ENCODE measurements at regions not wholly inside any gene's neighbourhood (a gene's known extent, or its start where the extent isn't known, plus 50 kb on each side); places are given as distances from the start of the nearest gene placed in this dataset.

DNA sequence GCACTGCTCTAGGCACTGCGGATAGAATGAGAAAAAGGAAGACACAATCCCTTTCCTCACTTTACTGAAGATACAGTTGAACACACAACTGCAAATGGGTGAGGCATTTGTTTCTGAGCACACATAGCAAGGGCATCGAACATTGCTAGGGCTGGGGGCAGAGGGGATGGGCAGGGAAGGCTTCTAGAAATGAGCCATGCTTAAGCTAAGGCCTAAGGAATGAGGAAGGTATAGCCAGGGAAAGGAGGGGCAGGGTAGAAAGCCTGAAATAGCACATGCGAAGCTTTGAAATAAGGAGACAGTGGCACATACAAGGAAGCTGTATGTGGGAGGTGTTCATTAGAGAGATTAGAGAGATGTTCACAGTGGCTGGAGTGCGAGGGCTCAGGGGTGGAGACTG is 92.7 kb downstream of the KIF4B start:
- no peak overlapping the region for H3K4me3 ChIP-seq (ENCODE audit: low read depth in 1 of 5, low read length in 5 of 5)
- H3K27ac ChIP-seq (ENCODE audit: low read depth, low read length): no peak overlapping the region
- H3K9me3 ChIP-seq (ENCODE audit: control insufficient read depth in 5 of 5, low read length in 5 of 5): peaks cover 0 to 2% (median 0%) of the 10 kb centered on the region in 5 donors
- H3K36me3 ChIP-seq (ENCODE audit: control insufficient read depth in 5 of 5, insufficient read depth in 5 of 5, low read length in 5 of 5): no peaks in the 10 kb centered on the region
- no peak overlapping the region for H3K9ac ChIP-seq (ENCODE audit: low read length in 5 of 5)
- no peaks in the 10 kb centered on the region for H3K4me1 ChIP-seq (ENCODE audit: control insufficient read depth in 5 of 5, insufficient read depth in 5 of 5, low read length in 5 of 5)
- no peaks in the 10 kb centered on the region for H3K27me3 ChIP-seq (ENCODE audit: control insufficient read depth in 5 of 5, insufficient read depth in 4 of 5, low read length in 5 of 5)

DNA sequence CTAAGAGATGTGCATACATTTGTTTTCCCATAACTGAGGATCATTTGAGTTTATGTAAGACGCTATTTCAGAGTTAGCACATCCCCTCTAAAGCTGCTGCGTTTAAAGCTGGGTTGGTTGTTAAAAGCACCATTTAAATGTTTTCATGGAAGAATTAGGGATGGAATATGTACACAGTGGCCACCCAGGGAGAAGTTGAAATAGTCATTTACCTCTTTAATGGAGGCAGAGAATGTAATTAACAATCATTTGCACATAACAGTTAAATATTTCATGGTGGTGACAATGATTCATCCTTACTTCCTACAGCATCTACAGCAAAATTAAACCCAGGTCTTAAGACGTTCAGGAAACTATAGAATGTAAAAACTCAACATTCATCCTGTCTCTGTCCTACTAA is 100.3 kb downstream of the KIF4B start:
- Histone ChIP-seq H3K36me3 (ENCODE audit: control insufficient read depth in 5 of 5, insufficient read depth in 5 of 5, low read length in 5 of 5) (no peaks in the 10 kb centered on the region), H3K4me3 (ENCODE audit: low read depth in 1 of 5, low read length in 5 of 5) (no peak overlapping the region), H3K9me3 (ENCODE audit: control insufficient read depth in 5 of 5, low read length in 5 of 5) (no peaks in the 10 kb centered on the region), H3K27me3 (ENCODE audit: control insufficient read depth in 5 of 5, insufficient read depth in 4 of 5, low read length in 5 of 5) (no peaks in the 10 kb centered on the region), H3K9ac (ENCODE audit: low read length in 5 of 5) (no peak overlapping the region), H3K27ac (ENCODE audit: low read depth, low read length) (no peak overlapping the region), H3K4me1 (ENCODE audit: control insufficient read depth in 5 of 5, insufficient read depth in 5 of 5, low read length in 5 of 5) (no peaks in the 10 kb centered on the region)

GRCh38 chr5:155114655-155115054 is 101.1 kb downstream of the KIF4B start:
- H3K4me3 ChIP-seq (ENCODE audit: low read depth in 1 of 5, low read length in 5 of 5): no peak overlapping the region

DNA sequence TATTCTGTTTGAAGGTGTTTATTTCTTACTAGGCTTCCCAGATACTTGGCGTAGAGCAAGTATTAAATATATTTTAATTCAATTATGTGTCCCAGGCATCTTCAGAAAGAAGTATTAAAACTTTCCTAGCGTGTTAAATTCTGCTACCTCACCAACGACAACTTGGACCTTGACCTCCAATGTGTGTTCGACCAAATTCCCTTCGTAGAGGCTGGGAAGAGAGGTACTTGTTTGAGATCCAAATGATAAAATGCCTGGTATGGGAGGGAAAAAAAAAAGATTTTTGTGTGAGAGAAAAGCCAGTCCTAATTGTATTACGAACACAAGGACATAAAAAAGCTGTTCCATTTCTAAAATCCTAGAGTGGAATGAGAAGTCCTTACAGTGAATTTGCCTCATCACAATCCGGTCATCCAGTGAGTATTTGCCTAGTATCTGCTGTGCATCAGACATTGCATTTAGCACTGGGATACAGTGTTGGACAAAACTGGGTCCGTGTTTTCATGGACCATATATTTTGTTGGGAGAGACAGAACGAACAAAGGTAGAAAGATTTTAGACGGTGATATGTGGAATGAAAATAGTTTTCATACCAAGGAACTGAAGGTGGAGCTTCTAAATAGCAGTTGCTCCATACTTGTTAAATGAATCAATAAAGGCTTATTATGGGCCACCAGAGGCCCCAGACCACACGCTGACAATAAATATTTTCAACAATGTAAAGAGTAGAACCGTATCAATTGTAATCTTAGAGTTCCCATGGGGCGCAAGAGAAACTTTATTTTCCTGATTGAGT is 103.1 kb downstream of the KIF4B start:
- no peaks in the 10 kb centered on the region for H3K36me3 ChIP-seq (ENCODE audit: control insufficient read depth in 5 of 5, insufficient read depth in 5 of 5, low read length in 5 of 5)
- H3K9me3 ChIP-seq (ENCODE audit: control insufficient read depth in 5 of 5, low read length in 5 of 5): no peaks in the 10 kb centered on the region
- H3K27ac ChIP-seq (ENCODE audit: low read depth, low read length): no peak overlapping the region
- H3K4me3 ChIP-seq (ENCODE audit: low read depth in 1 of 5, low read length in 5 of 5): no peak overlapping the region
- no peaks in the 10 kb centered on the region for H3K27me3 ChIP-seq (ENCODE audit: control insufficient read depth in 5 of 5, insufficient read depth in 4 of 5, low read length in 5 of 5)
- H3K9ac ChIP-seq (ENCODE audit: low read length in 5 of 5): no peak overlapping the region
- no peaks in the 10 kb centered on the region for H3K4me1 ChIP-seq (ENCODE audit: control insufficient read depth in 5 of 5, insufficient read depth in 5 of 5, low read length in 5 of 5)

More at GRCh38 chr5:155114655-155115054, 101.1 kb downstream of the KIF4B start:
- no peaks in the 10 kb centered on the region for H3K36me3 ChIP-seq (ENCODE audit: control insufficient read depth in 5 of 5, insufficient read depth in 5 of 5, low read length in 5 of 5)
- H3K9ac ChIP-seq (ENCODE audit: low read length in 5 of 5): no peak overlapping the region
- H3K27me3 ChIP-seq (ENCODE audit: control insufficient read depth in 5 of 5, insufficient read depth in 4 of 5, low read length in 5 of 5): no peaks in the 10 kb centered on the region
- no peaks in the 10 kb centered on the region for H3K4me1 ChIP-seq (ENCODE audit: control insufficient read depth in 5 of 5, insufficient read depth in 5 of 5, low read length in 5 of 5)
- H3K9me3 ChIP-seq (ENCODE audit: control insufficient read depth in 5 of 5, low read length in 5 of 5): no peaks in the 10 kb centered on the region
- H3K27ac ChIP-seq (ENCODE audit: low read depth, low read length): no peak overlapping the region

GRCh38 chr5:155125551-155126095 is 112.1 kb downstream of the KIF4B start:
- Histone ChIP-seq H3K36me3 (ENCODE audit: control insufficient read depth in 5 of 5, insufficient read depth in 5 of 5, low read length in 5 of 5) (no peaks in the 10 kb centered on the region), H3K27ac (ENCODE audit: low read depth, low read length) (no peak overlapping the region), H3K4me1 (ENCODE audit: control insufficient read depth in 5 of 5, insufficient read depth in 5 of 5, low read length in 5 of 5) (peaks cover 0 to 21% (median 0%) of the 10 kb centered on the region in 5 donors), H3K4me3 (ENCODE audit: low read depth in 1 of 5, low read length in 5 of 5) (no peak overlapping the region), H3K9me3 (ENCODE audit: control insufficient read depth in 5 of 5, low read length in 5 of 5) (no peaks in the 10 kb centered on the region), H3K9ac (ENCODE audit: low read length in 5 of 5) (no peak overlapping the region), H3K27me3 (ENCODE audit: control insufficient read depth in 5 of 5, insufficient read depth in 4 of 5, low read length in 5 of 5) (no peaks in the 10 kb centered on the region)

GRCh38 chr5:155126573-155126972 is 113.0 kb downstream of the KIF4B start:
- no peak overlapping the region for H3K27ac ChIP-seq (ENCODE audit: low read depth, low read length)
- no peaks in the 10 kb centered on the region for H3K36me3 ChIP-seq (ENCODE audit: control insufficient read depth in 5 of 5, insufficient read depth in 5 of 5, low read length in 5 of 5)
- H3K9ac ChIP-seq (ENCODE audit: low read length in 5 of 5): no peak overlapping the region
- no peaks in the 10 kb centered on the region for H3K27me3 ChIP-seq (ENCODE audit: control insufficient read depth in 5 of 5, insufficient read depth in 4 of 5, low read length in 5 of 5)
- no peak overlapping the region for H3K4me3 ChIP-seq (ENCODE audit: low read depth in 1 of 5, low read length in 5 of 5)
- H3K9me3 ChIP-seq (ENCODE audit: control insufficient read depth in 5 of 5, low read length in 5 of 5): no peaks in the 10 kb centered on the region
- peaks cover 0 to 21% (median 0%) of the 10 kb centered on the region in 5 donors for H3K4me1 ChIP-seq (ENCODE audit: control insufficient read depth in 5 of 5, insufficient read depth in 5 of 5, low read length in 5 of 5)

- H3K27me3 ChIP-seq (ENCODE audit: control insufficient read depth in 5 of 5, insufficient read depth in 4 of 5, low read length in 5 of 5): no peaks in the 10 kb centered on the region
- no peak overlapping the region for H3K4me3 ChIP-seq (ENCODE audit: low read depth in 1 of 5, low read length in 5 of 5)
- H3K9ac ChIP-seq (ENCODE audit: low read length in 5 of 5): no peak overlapping the region
- H3K9me3 ChIP-seq (ENCODE audit: control insufficient read depth in 5 of 5, low read length in 5 of 5): no peaks in the 10 kb centered on the region
- H3K36me3 ChIP-seq (ENCODE audit: control insufficient read depth in 5 of 5, insufficient read depth in 5 of 5, low read length in 5 of 5): no peaks in the 10 kb centered on the region
- H3K4me1 ChIP-seq (ENCODE audit: control insufficient read depth in 5 of 5, insufficient read depth in 5 of 5, low read length in 5 of 5): peaks cover 0 to 21% (median 0%) of the 10 kb centered on the region in 5 donors
- no peak overlapping the region for H3K27ac ChIP-seq (ENCODE audit: low read depth, low read length)
These were observed 114.0 kb downstream of the KIF4B start for GRCh38 chr5:155127552-155127951.

- Histone ChIP-seq H3K4me1 (ENCODE audit: control insufficient read depth in 5 of 5, insufficient read depth in 5 of 5, low read length in 5 of 5) (peaks cover 0 to 21% (median 0%) of the 10 kb centered on the region in 5 donors), H3K9ac (ENCODE audit: low read length in 5 of 5) (no peak overlapping the region), H3K9me3 (ENCODE audit: control insufficient read depth in 5 of 5, low read length in 5 of 5) (no peaks in the 10 kb centered on the region), H3K4me3 (ENCODE audit: low read depth in 1 of 5, low read length in 5 of 5) (no peak overlapping the region), H3K27me3 (ENCODE audit: control insufficient read depth in 5 of 5, insufficient read depth in 4 of 5, low read length in 5 of 5) (no peaks in the 10 kb centered on the region), H3K36me3 (ENCODE audit: control insufficient read depth in 5 of 5, insufficient read depth in 5 of 5, low read length in 5 of 5) (no peaks in the 10 kb centered on the region), H3K27ac (ENCODE audit: low read depth, low read length) (no peak overlapping the region)
These were observed 115.4 kb downstream of the KIF4B start for GRCh38 chr5:155128786-155129512.

DNA sequence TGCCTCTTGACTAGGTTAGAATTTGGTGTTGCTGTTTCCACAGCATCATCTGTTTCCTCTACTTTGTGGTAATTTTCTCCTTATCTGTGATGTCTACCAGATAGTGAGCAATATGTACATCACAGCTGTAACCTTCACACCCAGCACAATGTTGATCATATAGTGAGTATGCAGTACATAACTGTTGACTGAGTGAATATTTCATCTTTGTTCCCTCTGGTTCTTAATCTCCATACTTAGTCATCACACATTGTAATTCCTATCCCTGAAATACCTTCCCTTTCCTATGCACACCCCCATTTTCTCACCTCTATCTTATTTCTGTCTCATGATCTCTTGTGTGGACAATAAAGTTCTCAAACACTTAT is 115.9 kb downstream of the KIF4B start:
- no peaks in the 10 kb centered on the region for H3K36me3 ChIP-seq (ENCODE audit: control insufficient read depth in 5 of 5, insufficient read depth in 5 of 5, low read length in 5 of 5)
- H3K27ac ChIP-seq (ENCODE audit: low read depth, low read length): no peak overlapping the region
- no peak overlapping the region for H3K9ac ChIP-seq (ENCODE audit: low read length in 5 of 5)

GRCh38 chr5:155134130-155134529 is 120.6 kb downstream of the KIF4B start:
- Histone ChIP-seq H3K27me3 (ENCODE audit: control insufficient read depth in 5 of 5, insufficient read depth in 4 of 5, low read length in 5 of 5) (no peaks in the 10 kb centered on the region), H3K36me3 (ENCODE audit: control insufficient read depth in 5 of 5, insufficient read depth in 5 of 5, low read length in 5 of 5) (no peaks in the 10 kb centered on the region), H3K4me1 (ENCODE audit: control insufficient read depth in 5 of 5, insufficient read depth in 5 of 5, low read length in 5 of 5) (peaks cover 0 to 5% (median under 1%) of the 10 kb centered on the region in 5 donors)

More for the DNA sequence above, 115.9 kb downstream of the KIF4B start:
- Histone ChIP-seq H3K9me3 (ENCODE audit: control insufficient read depth in 5 of 5, low read length in 5 of 5) (no peaks in the 10 kb centered on the region), H3K27me3 (ENCODE audit: control insufficient read depth in 5 of 5, insufficient read depth in 4 of 5, low read length in 5 of 5) (no peaks in the 10 kb centered on the region), H3K4me3 (ENCODE audit: low read depth in 1 of 5, low read length in 5 of 5) (no peak overlapping the region), H3K4me1 (ENCODE audit: control insufficient read depth in 5 of 5, insufficient read depth in 5 of 5, low read length in 5 of 5) (peaks cover 0 to 21% (median 0%) of the 10 kb centered on the region in 5 donors)

More at GRCh38 chr5:155134130-155134529, 120.6 kb downstream of the KIF4B start:
- no peak overlapping the region for H3K27ac ChIP-seq (ENCODE audit: low read depth, low read length)
- H3K4me3 ChIP-seq (ENCODE audit: low read depth in 1 of 5, low read length in 5 of 5): no peak overlapping the region
- H3K9ac ChIP-seq (ENCODE audit: low read length in 5 of 5): no peak overlapping the region
- H3K9me3 ChIP-seq (ENCODE audit: control insufficient read depth in 5 of 5, low read length in 5 of 5): no peaks in the 10 kb centered on the region

Data from subcutaneous abdominal adipose tissue (tissue), 5 donors.